H1 (cell line): ENCODE measurements at regions not wholly inside any gene's neighbourhood (a gene's known extent, or its start where the extent isn't known, plus 50 kb on each side); places are given as distances from the start of the nearest gene placed in this dataset.

Source experiments
- TF ChIP-seq, protein P1 (sequence below): IDR thresholded peaks from 2 replicates; pipeline ENCODE4 v1.6.1; 2012; ENCODE audit warnings: low read length, inconsistent platforms
- TF ChIP-seq, protein P2 (sequence below): IDR thresholded peaks from 2 replicates; pipeline ENCODE4 v1.6.1; 2012; ENCODE audit warnings: inconsistent platforms

DNA sequence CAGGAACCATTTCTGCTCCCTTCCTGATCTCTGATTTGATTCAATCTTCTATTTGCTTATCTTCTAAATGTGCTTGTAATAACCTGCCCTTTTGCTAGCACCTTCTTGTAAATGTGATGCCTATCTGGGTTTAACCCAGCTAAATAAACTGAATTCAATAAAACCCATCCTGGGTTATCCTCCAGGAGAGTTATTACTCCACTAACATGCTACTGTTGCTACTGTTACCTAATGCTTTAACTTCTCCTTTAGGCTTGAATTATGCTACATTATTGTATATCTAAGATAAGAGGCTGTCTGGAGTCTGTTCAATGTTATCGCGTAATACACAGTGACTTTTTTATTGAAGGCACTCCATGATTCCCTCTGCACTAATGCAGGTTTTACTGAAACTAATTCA, 206.5 kb upstream of the CTAGE1 start (continued):
- TF ChIP-seq, protein P1, sequence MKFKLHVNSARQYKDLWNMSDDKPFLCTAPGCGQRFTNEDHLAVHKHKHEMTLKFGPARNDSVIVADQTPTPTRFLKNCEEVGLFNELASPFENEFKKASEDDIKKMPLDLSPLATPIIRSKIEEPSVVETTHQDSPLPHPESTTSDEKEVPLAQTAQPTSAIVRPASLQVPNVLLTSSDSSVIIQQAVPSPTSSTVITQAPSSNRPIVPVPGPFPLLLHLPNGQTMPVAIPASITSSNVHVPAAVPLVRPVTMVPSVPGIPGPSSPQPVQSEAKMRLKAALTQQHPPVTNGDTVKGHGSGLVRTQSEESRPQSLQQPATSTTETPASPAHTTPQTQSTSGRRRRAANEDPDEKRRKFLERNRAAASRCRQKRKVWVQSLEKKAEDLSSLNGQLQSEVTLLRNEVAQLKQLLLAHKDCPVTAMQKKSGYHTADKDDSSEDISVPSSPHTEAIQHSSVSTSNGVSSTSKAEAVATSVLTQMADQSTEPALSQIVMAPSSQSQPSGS: no peak
- TF ChIP-seq, protein P2, sequence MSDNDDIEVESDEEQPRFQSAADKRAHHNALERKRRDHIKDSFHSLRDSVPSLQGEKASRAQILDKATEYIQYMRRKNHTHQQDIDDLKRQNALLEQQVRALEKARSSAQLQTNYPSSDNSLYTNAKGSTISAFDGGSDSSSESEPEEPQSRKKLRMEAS: no peak
